ENCODE measurements at regions not wholly inside any gene's neighbourhood (a gene's known extent, or its start where the extent isn't known, plus 50 kb on each side); places are given as distances from the start of the nearest gene placed in this dataset.
"Not testable (repeated sequence)": the region's sequence is repeated elsewhere in the genome, so short reads cannot be mapped to it uniquely, and the experiment has no call there.

DNA sequence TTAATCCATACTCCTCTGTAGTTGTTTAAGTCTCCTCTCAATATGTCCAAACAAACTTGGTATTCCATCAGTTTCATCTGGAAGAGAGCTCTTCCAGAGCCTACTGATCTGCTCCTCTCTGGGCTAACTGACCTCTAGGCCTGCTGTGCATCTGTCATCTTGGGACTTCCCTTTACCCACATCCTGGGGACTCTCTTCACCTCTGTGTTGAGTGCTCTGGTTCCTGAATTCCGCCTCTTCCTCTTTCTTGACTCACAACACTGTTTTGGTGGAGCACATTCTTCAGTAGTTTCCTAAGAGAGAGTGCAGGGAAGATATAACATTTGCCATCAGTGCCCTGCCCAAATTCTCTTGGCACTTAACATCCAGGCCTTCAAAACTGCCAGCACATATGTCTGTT is 55.9 kb upstream of the NOTCH2NLA start:
- TF ChIP-seq CTCF (IDR thresholded peaks at IDR 0.05); ZFX (IDR thresholded peaks at IDR 0.05; ENCODE audit: borderline replicate concordance): not testable (repeated sequence)
